ENCODE measurements at regions not wholly inside any gene's neighbourhood (a gene's known extent, or its start where the extent isn't known, plus 50 kb on each side); places are given as distances from the start of the nearest gene placed in this dataset.

GRCh38 chr22:42217752-42218280, 52.6 kb downstream of the TCF20 start:
- Histone ChIP-seq H3K27ac (no peak overlapping the region), H3K27me3 (no peaks in the 10 kb centered on the region), H3K9me3 (no peaks in the 10 kb centered on the region), H3K4me3 (no peak overlapping the region), H3K36me3 (peaks cover 0 to 22% (median 7%) of the 10 kb centered on the region in 4 donors), H3K4me1 (peaks cover 6 to 23% (median 9%) of the 10 kb centered on the region in 4 donors)
- in situ Hi-C loops (cut with MboI; ENCODE audit: low pct_ligation_motif_present in 1 of 4, low pct_unique_long_range_greater_than_20kb in 1 of 4, low sequenced_read_pairs in 3 of 4) (no loop called here), intact Hi-C loops (cut with DNase I; ENCODE audit: low total_unique reads) (no loop called here)
- DNase-seq, result no peak
- WGBS, 2 donors (ENCODE audit: low coverage in 1 of 2), result 60 to 75% methylated on average over 3 to 4 of the region's 4 CpGs
- TF ChIP-seq POLR2AphosphoS5 (IDR thresholded peaks at IDR 0.05) (no peak), EP300 (IDR thresholded peaks at IDR 0.05; ENCODE audit: low read depth) (no peak), CTCF (IDR thresholded peaks at IDR 0.05) (no peak), POLR2A (IDR thresholded peaks at IDR 0.05) (no peak)

GRCh38 chr22:42217019-42217751, 53.3 kb downstream of the TCF20 start:
- 50 to 77% methylated on average over 2 to 3 of the region's 3 CpGs for WGBS, 2 donors (ENCODE audit: low coverage in 1 of 2)
- H3K27ac ChIP-seq, result no peak overlapping the region

GRCh38 chr22:42214633-42215415, 55.6 kb downstream of the TCF20 start:
- Histone ChIP-seq H3K4me1 (peaks cover 6 to 23% (median 8%) of the 10 kb centered on the region in 4 donors), H3K9me3 (no peaks in the 10 kb centered on the region), H3K27me3 (no peaks in the 10 kb centered on the region), H3K4me3 (no peak overlapping the region), H3K36me3 (peaks cover 0 to 34% (median 15%) of the 10 kb centered on the region in 4 donors), H3K27ac (no peak overlapping the region)
- DNase-seq, result no peak
- intact Hi-C loops (cut with DNase I; ENCODE audit: low total_unique reads) (no loop called here), in situ Hi-C loops (cut with MboI; ENCODE audit: low pct_ligation_motif_present in 1 of 4, low pct_unique_long_range_greater_than_20kb in 1 of 4, low sequenced_read_pairs in 3 of 4) (no loop called here)
- TF ChIP-seq CTCF (IDR thresholded peaks at IDR 0.05), result no peak
- TF ChIP-seq POLR2A (IDR thresholded peaks at IDR 0.05), result no peak
- no peak for TF ChIP-seq EP300 (IDR thresholded peaks at IDR 0.05; ENCODE audit: low read depth)
- TF ChIP-seq POLR2AphosphoS5 (IDR thresholded peaks at IDR 0.05), result no peak
- WGBS, 2 donors (ENCODE audit: low coverage in 1 of 2), result 72 to 90% methylated on average over 8 to 15 of the region's 15 CpGs

More at GRCh38 chr22:42217019-42217751, 53.3 kb downstream of the TCF20 start:
- H3K9me3 ChIP-seq, result no peaks in the 10 kb centered on the region
- H3K4me3 ChIP-seq, result no peak overlapping the region
- no peak for TF ChIP-seq POLR2AphosphoS5 (IDR thresholded peaks at IDR 0.05)
- no peak for TF ChIP-seq POLR2A (IDR thresholded peaks at IDR 0.05)
- TF ChIP-seq EP300 (IDR thresholded peaks at IDR 0.05; ENCODE audit: low read depth), result no peak
- no peak for TF ChIP-seq CTCF (IDR thresholded peaks at IDR 0.05)
- H3K36me3 ChIP-seq, result peaks cover 0 to 24% (median 10%) of the 10 kb centered on the region in 4 donors
- DNase-seq, result no peak
- H3K27me3 ChIP-seq, result no peaks in the 10 kb centered on the region
- in situ Hi-C loops (cut with MboI; ENCODE audit: low pct_ligation_motif_present in 1 of 4, low pct_unique_long_range_greater_than_20kb in 1 of 4, low sequenced_read_pairs in 3 of 4) (no loop called here), intact Hi-C loops (cut with DNase I; ENCODE audit: low total_unique reads) (no loop called here)
- H3K4me1 ChIP-seq, result peaks cover 6 to 23% (median 8%) of the 10 kb centered on the region in 4 donors

- Histone ChIP-seq H3K9me3 (no peaks in the 10 kb centered on the region), H3K36me3 (peaks cover 0 to 31% (median 12%) of the 10 kb centered on the region in 4 donors), H3K4me1 (peaks cover 0 to 4% (median 0%) of the 10 kb centered on the region in 4 donors), H3K27me3 (no peaks in the 10 kb centered on the region), H3K27ac (no peak overlapping the region), H3K4me3 (no peak overlapping the region)
- TF ChIP-seq POLR2AphosphoS5 (IDR thresholded peaks at IDR 0.05), result no peak
- TF ChIP-seq POLR2A (IDR thresholded peaks at IDR 0.05), result no peak
- TF ChIP-seq EP300 (IDR thresholded peaks at IDR 0.05; ENCODE audit: low read depth), result no peak
- no peak for TF ChIP-seq CTCF (IDR thresholded peaks at IDR 0.05)
- in situ Hi-C loops (cut with MboI; ENCODE audit: low pct_ligation_motif_present in 1 of 4, low pct_unique_long_range_greater_than_20kb in 1 of 4, low sequenced_read_pairs in 3 of 4) (no loop called here), intact Hi-C loops (cut with DNase I; ENCODE audit: low total_unique reads) (no loop called here)
- WGBS, 2 donors (ENCODE audit: low coverage in 1 of 2), result 84 to 94% methylated on average over 3 to 4 of the region's 4 CpGs
- no peak for DNase-seq
These were observed 62.1 kb downstream of the TCF20 start for GRCh38 chr22:42208362-42208761.

All from transverse colon (tissue), 4 donors.